ENCODE measurements at regions not wholly inside any gene's neighbourhood (a gene's known extent, or its start where the extent isn't known, plus 50 kb on each side); places are given as distances from the start of the nearest gene placed in this dataset.

DNA sequence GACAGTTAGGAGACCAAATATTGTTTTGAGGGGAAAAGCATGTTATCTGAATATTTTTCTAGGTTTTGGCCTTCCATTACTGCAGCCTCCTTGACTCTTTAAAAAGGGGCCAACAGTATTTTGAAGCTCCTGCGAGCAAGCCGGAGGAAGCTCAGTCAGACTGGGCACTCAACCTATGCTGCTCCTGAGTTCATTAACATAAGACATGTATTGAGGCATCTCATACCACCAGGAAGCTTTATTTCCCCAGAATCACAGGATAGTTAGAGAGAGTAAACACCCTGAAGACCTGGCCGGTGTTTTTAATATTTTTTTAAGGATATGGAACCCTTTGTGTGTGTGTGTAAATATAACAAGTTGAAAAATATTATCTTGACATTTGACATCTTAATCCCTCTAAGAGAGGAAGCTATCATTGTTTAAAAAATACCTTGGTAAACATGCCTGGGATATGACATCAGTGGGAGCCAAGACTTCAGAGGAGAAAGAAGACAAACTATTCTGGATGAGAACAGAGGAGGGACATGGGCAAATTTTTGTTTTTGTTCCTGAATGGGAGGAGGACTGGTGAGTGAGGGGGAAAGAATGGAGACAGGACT, 139.3 kb upstream of the SLIT3 start:
- WGBS (ENCODE audit: low lambda C conversion rate, missing lambda C conversion rate), result 51% methylated on average over 3 of the region's 3 CpGs
- no peaks in the 10 kb centered on the region for H3K9me2 ChIP-seq (replicated peaks; ENCODE audit: insufficient read depth)
- peaks cover 14% of the 10 kb centered on the region for H3K4me1 ChIP-seq (ENCODE audit: insufficient read depth)
- no peak overlapping the region for H2AFZ ChIP-seq
- H4K20me1 ChIP-seq (ENCODE audit: insufficient read depth, poor library complexity, severe bottlenecking), result no peaks in the 10 kb centered on the region
- no peak overlapping the region for H3K4me3 ChIP-seq
- no peaks in the 10 kb centered on the region for H3K36me3 ChIP-seq (replicated peaks; ENCODE audit: insufficient read depth, low read depth)
- H3K4me2 ChIP-seq, result no peak overlapping the region
- TF ChIP-seq CTCF (IDR thresholded peaks at IDR 0.05; ENCODE audit: poor library complexity) (no peak), EZH2phosphoT487 (IDR thresholded peaks at IDR 0.05; ENCODE audit: low read depth, severe bottlenecking, unreplicated experiment) (no peak), EZH2 (IDR thresholded peaks at IDR 0.05; ENCODE audit: borderline replicate concordance) (no peak)
- H3K9me3 ChIP-seq (ENCODE audit: low read depth), result no peaks in the 10 kb centered on the region
- H3K27ac ChIP-seq, result no peak overlapping the region
- no peaks in the 10 kb centered on the region for H3K27me3 ChIP-seq
- H3K79me2 ChIP-seq, result no peaks in the 10 kb centered on the region
- DNase-seq (ENCODE audit: low spot score), result no peak

DNA sequence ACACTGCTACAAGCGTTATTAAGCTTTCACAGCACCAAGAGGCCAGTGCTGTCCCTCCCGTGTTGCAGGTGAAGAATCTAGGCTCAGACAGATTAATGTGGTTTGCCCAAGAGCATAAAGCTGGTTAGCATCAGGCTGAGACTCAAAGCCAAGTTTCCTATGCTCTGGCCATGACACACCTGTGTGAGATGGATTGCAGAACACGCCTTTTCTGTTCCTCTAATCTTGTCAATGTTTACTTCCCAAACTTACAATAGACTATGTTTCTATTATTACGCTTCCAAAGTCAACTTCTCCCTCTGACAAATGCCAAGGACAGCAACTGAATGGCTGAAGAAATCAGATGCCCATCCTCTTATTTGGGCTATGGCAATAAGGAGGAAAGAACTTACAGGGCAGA, 138.4 kb upstream of the SLIT3 start:
- Histone ChIP-seq H3K36me3 (replicated peaks; ENCODE audit: insufficient read depth, low read depth) (no peaks in the 10 kb centered on the region), H4K20me1 (ENCODE audit: insufficient read depth, poor library complexity, severe bottlenecking) (no peaks in the 10 kb centered on the region), H3K27me3 (no peaks in the 10 kb centered on the region), H3K9me3 (ENCODE audit: low read depth) (no peaks in the 10 kb centered on the region), H3K27ac (no peak overlapping the region), H2AFZ (no peak overlapping the region), H3K4me3 (no peak overlapping the region), H3K9me2 (replicated peaks; ENCODE audit: insufficient read depth) (no peaks in the 10 kb centered on the region), H3K79me2 (no peaks in the 10 kb centered on the region), H3K4me1 (ENCODE audit: insufficient read depth) (peaks cover 14% of the 10 kb centered on the region), H3K4me2 (no peak overlapping the region)
- TF ChIP-seq EZH2 (IDR thresholded peaks at IDR 0.05; ENCODE audit: borderline replicate concordance) (no peak), CTCF (IDR thresholded peaks at IDR 0.05; ENCODE audit: poor library complexity) (no peak), EZH2phosphoT487 (IDR thresholded peaks at IDR 0.05; ENCODE audit: low read depth, severe bottlenecking, unreplicated experiment) (no peak)
- 66% methylated on average over 4 of the region's 4 CpGs for WGBS (ENCODE audit: low lambda C conversion rate, missing lambda C conversion rate)
- no peak for DNase-seq (ENCODE audit: low spot score)

DNA sequence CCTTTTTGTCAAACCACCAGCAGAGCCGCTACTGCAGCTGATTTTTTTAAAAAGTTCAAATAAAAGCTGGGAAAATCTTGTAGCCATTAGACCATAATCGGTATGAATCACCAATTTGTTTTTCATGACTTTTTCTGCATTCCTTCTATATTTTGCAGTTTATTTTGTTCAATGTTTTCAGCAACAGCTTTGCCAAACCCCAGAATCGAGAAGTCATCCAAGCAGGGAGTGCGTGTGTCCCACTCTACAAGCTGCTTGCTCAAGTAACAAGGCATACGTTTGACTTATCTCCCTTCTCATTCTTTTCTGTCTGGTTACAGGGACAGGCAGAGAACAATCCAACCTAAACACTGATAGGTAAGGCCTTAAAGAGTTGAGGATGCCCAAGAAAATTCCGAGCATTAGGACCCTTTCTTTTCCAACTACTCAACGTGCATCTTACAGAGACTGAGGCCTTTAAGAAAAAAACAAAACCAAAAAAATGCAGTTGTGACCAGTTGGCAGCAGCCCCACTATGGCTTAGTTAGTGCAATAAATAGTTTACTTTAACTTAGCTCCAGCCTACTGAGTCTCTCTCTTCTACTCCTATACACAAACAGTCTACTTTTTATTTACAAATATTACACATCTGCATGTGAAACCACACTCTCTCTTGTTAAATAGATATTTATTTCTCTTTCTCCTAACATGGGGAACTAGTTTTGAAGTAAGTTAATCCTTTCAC, 134.7 kb upstream of the SLIT3 start:
- no peaks in the 10 kb centered on the region for H3K36me3 ChIP-seq (replicated peaks; ENCODE audit: insufficient read depth, low read depth)
- no peak for TF ChIP-seq CTCF (IDR thresholded peaks at IDR 0.05; ENCODE audit: poor library complexity)
- no peak for TF ChIP-seq EZH2 (IDR thresholded peaks at IDR 0.05; ENCODE audit: borderline replicate concordance)
- no peak for TF ChIP-seq EZH2phosphoT487 (IDR thresholded peaks at IDR 0.05; ENCODE audit: low read depth, severe bottlenecking, unreplicated experiment)
- no peaks in the 10 kb centered on the region for H3K4me1 ChIP-seq (ENCODE audit: insufficient read depth)
- H4K20me1 ChIP-seq (ENCODE audit: insufficient read depth, poor library complexity, severe bottlenecking), result no peaks in the 10 kb centered on the region
- H2AFZ ChIP-seq, result no peak overlapping the region
- no peaks in the 10 kb centered on the region for H3K9me2 ChIP-seq (replicated peaks; ENCODE audit: insufficient read depth)
- DNase-seq (ENCODE audit: low spot score), result peak; percentile 17
- WGBS (ENCODE audit: low lambda C conversion rate, missing lambda C conversion rate), result 76% methylated on average over 7 of the region's 7 CpGs
- no peaks in the 10 kb centered on the region for H3K9me3 ChIP-seq (ENCODE audit: low read depth)
- H3K27ac ChIP-seq, result no peak overlapping the region
- no peaks in the 10 kb centered on the region for H3K27me3 ChIP-seq
- no peak overlapping the region for H3K4me2 ChIP-seq
- H3K79me2 ChIP-seq, result no peaks in the 10 kb centered on the region
- no peak overlapping the region for H3K4me3 ChIP-seq
